Activated CD4-positive, alpha-beta T cell treated with anti-CD3 and anti-CD28 coated beads for 36 hours (primary cell): ENCODE measurements at regions not wholly inside any gene's neighbourhood (a gene's known extent, or its start where the extent isn't known, plus 50 kb on each side); places are given as distances from the start of the nearest gene placed in this dataset.

Experiments
- ATAC-seq: fragments of 200-7000 bp; cut with Tn5 transposase; one replicate; pipeline ENCODE4 v1.10.0; 2021; ENCODE audit warnings: mild to moderate bottlenecking, moderate library complexity
- CTCF ChIA-PET: fragments of 350-600 bp; sonication (Branson Sonifier 250); formaldehyde crosslinking; loops from one replicate; lab custom pipeline; 2021; ENCODE audit warnings: antibody characterized with exemption; lab: Charles Lee
- POLR2A ChIA-PET: fragments of 350-600 bp; sonication (Branson Sonifier 250); formaldehyde crosslinking; loops from one replicate; lab custom pipeline; 2021; ENCODE audit warnings: antibody characterized with exemption, inconsistent platforms; lab: Charles Lee
- DNase-seq: peaks from one replicate; pipeline ENCODE4 v3.0.0-alpha.2; 2020
- H3K27ac Mint-ChIP-seq: one replicate; pipeline ENCODE4 v1.8.0; 2021; ENCODE audit warnings: mixed read lengths
- H3K27me3 Mint-ChIP-seq: one replicate; pipeline ENCODE4 v1.8.0; 2021; ENCODE audit warnings: mixed read lengths
- H3K36me3 Mint-ChIP-seq: one replicate; pipeline ENCODE4 v1.8.0; 2021; ENCODE audit warnings: low read depth, mixed read lengths
- H3K4me1 Mint-ChIP-seq: one replicate; pipeline ENCODE4 v1.8.0; 2021; ENCODE audit warnings: mixed read lengths
- H3K4me3 Mint-ChIP-seq: one replicate; pipeline ENCODE4 v1.8.0; 2021; ENCODE audit warnings: mild to moderate bottlenecking, moderate library complexity, mixed read lengths
- H3K9me3 Mint-ChIP-seq: one replicate; pipeline ENCODE4 v1.8.0; 2021; ENCODE audit warnings: low read depth, mixed read lengths
- intact Hi-C, 2 experiments: fragments of 100-400 bp; cut with DNase I in 1 of 2; cut with micrococcal nuclease in 1 of 2; formaldehyde crosslinking; loops; one replicate each; pipeline versions ENCODE4 v1.14.2 to v1.15.1; 2022 to 2024; cut with DNase I, micrococcal nuclease

- no peak for DNase-seq
- H3K9me3 Mint-ChIP-seq: no peaks in the 10 kb centered on the region
- intact Hi-C loops: no loop called here
- ChIA-PET POLR2A (no interaction called here), CTCF (interaction anchor here (0.7 kb wide), 1 partner anchor 666 kb away, joined by 3 read pairs; no protein-coding TSS in a partner anchor)
- ATAC-seq: no peak
- no peak overlapping the region for H3K27ac Mint-ChIP-seq
- H3K27me3 Mint-ChIP-seq: peaks cover 3% of the 10 kb centered on the region
- no peaks in the 10 kb centered on the region for H3K4me1 Mint-ChIP-seq
- H3K4me3 Mint-ChIP-seq: no peak overlapping the region
- H3K36me3 Mint-ChIP-seq: no peaks in the 10 kb centered on the region
Measured at GRCh38 chr2:156132130-156132529, 200.4 kb downstream of the NR4A2 start.

DNA sequence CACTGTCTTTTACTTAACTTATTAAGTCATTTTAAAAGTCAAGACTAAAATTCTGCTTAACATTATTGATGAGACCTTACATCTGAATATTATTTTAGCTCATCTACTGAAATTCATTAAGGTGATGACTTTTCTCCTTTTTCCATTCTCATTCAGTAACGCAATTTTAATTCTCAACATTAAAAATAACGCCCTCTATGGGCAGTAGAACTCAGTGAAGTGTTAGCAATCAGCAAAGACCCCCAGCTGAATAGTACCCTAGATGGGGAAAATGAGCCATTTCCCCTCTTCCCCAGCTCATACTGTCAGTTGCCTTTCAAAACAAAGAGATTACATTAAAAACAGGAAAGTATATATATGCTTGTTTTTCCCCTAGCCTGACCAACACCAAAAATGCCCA lies 203.3 kb downstream of the NR4A2 start:
- intact Hi-C loops: no loop called here
- no peak overlapping the region for H3K4me3 Mint-ChIP-seq
- CTCF ChIA-PET: interaction anchor here (0.7 kb wide), 1 partner anchor 17 kb away, joined by 3 read pairs; no protein-coding TSS in a partner anchor
- DNase-seq: no peak
- no peaks in the 10 kb centered on the region for H3K36me3 Mint-ChIP-seq
- POLR2A ChIA-PET: no interaction called here
- no peaks in the 10 kb centered on the region for H3K4me1 Mint-ChIP-seq
- H3K27ac Mint-ChIP-seq: no peak overlapping the region
- no peaks in the 10 kb centered on the region for H3K9me3 Mint-ChIP-seq
- no peak for ATAC-seq
- peaks cover 4% of the 10 kb centered on the region for H3K27me3 Mint-ChIP-seq

GRCh38 chr2:156125018-156125417 lies 207.5 kb downstream of the NR4A2 start:
- CTCF ChIA-PET: no interaction called here
- Mint-ChIP-seq H3K9me3 (no peaks in the 10 kb centered on the region), H3K27me3 (peaks cover 4% of the 10 kb centered on the region), H3K4me3 (no peak overlapping the region), H3K27ac (no peak overlapping the region), H3K4me1 (no peaks in the 10 kb centered on the region), H3K36me3 (no peaks in the 10 kb centered on the region)
- DNase-seq (no peak), ATAC-seq (no peak)
- intact Hi-C loops: no loop called here
- POLR2A ChIA-PET: no interaction called here

DNA sequence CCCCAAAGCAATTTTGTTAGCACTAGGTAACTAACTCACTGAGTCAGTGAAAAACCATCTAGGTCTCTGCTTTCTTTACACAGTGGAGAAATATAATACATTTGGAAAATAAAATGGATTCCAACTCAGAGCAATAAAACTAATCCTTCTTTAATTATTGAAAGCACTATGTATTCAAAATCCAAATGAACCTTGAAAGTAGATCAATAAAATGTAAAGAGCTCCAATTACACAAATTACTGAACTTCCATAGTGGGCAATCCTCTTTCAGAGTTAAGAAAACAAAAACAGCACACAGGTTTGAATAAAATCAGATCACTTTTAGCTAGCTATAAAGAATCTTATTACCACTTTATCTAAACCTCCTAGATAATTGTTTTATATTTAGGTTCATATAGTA lies 208.1 kb downstream of the NR4A2 start:
- intact Hi-C loops: no loop called here
- Mint-ChIP-seq H3K27ac (no peak overlapping the region), H3K36me3 (no peaks in the 10 kb centered on the region), H3K27me3 (peaks cover 4% of the 10 kb centered on the region), H3K4me1 (no peaks in the 10 kb centered on the region), H3K4me3 (no peak overlapping the region), H3K9me3 (no peaks in the 10 kb centered on the region)
- no peak for DNase-seq
- ATAC-seq: no peak
- ChIA-PET CTCF (no interaction called here), POLR2A (no interaction called here)

GRCh38 chr2:156118753-156119416 lies 213.6 kb downstream of the NR4A2 start:
- peaks cover 3% of the 10 kb centered on the region for H3K9me3 Mint-ChIP-seq
- no peak overlapping the region for H3K27ac Mint-ChIP-seq
- no peak overlapping the region for H3K4me3 Mint-ChIP-seq
- CTCF ChIA-PET: no interaction called here
- no peaks in the 10 kb centered on the region for H3K36me3 Mint-ChIP-seq
- intact Hi-C loops: no loop called here
- H3K4me1 Mint-ChIP-seq: no peaks in the 10 kb centered on the region
- ATAC-seq (no peak), DNase-seq (no peak)
- H3K27me3 Mint-ChIP-seq: no peaks in the 10 kb centered on the region
- POLR2A ChIA-PET: no interaction called here

- DNase-seq (no peak), ATAC-seq (no peak)
- Mint-ChIP-seq H3K27ac (no peak overlapping the region), H3K4me3 (no peak overlapping the region), H3K9me3 (peaks cover 3% of the 10 kb centered on the region), H3K27me3 (no peaks in the 10 kb centered on the region), H3K4me1 (no peaks in the 10 kb centered on the region), H3K36me3 (no peaks in the 10 kb centered on the region)
- ChIA-PET CTCF (no interaction called here), POLR2A (no interaction called here)
- intact Hi-C loops: no loop called here
Measured at GRCh38 chr2:156116113-156116512, 216.4 kb downstream of the NR4A2 start.

GRCh38 chr2:156115338-156115737 lies 217.2 kb downstream of the NR4A2 start:
- no peaks in the 10 kb centered on the region for H3K36me3 Mint-ChIP-seq
- no peaks in the 10 kb centered on the region for H3K4me1 Mint-ChIP-seq
- ATAC-seq (no peak), DNase-seq (no peak)
- intact Hi-C loops: no loop called here
- ChIA-PET POLR2A (no interaction called here), CTCF (no interaction called here)
- no peak overlapping the region for H3K4me3 Mint-ChIP-seq
- H3K9me3 Mint-ChIP-seq: peaks cover 3% of the 10 kb centered on the region
- no peaks in the 10 kb centered on the region for H3K27me3 Mint-ChIP-seq
- no peak overlapping the region for H3K27ac Mint-ChIP-seq

DNA sequence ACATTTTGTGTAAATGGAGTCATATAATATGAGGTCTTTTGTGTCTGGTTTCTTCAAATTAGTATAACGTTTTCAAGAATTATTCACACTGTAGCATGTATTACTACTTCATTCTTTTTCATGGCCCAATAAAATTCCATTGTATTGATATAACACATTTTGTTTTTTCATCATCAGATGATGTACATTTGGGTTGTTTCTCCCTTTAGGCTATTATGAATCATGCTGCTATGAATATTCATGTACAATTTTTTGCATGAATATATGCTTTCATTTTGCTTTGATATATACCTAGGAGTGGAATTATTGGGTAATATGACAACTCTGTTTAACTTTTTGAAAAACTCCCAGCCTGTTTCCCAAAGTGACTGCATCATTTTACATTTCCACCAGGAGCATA lies 220.2 kb downstream of the NR4A2 start:
- DNase-seq: no peak
- no peaks in the 10 kb centered on the region for H3K36me3 Mint-ChIP-seq
- no peaks in the 10 kb centered on the region for H3K4me1 Mint-ChIP-seq
- no peaks in the 10 kb centered on the region for H3K9me3 Mint-ChIP-seq
- ATAC-seq: no peak
- no peaks in the 10 kb centered on the region for H3K27me3 Mint-ChIP-seq
- no peak overlapping the region for H3K27ac Mint-ChIP-seq
- H3K4me3 Mint-ChIP-seq: no peak overlapping the region
- intact Hi-C loops: no loop called here
- POLR2A ChIA-PET: no interaction called here
- CTCF ChIA-PET: no interaction called here

- Mint-ChIP-seq H3K27ac (no peak overlapping the region), H3K27me3 (no peaks in the 10 kb centered on the region), H3K4me3 (no peak overlapping the region), H3K4me1 (no peaks in the 10 kb centered on the region), H3K36me3 (no peaks in the 10 kb centered on the region), H3K9me3 (no peaks in the 10 kb centered on the region)
- DNase-seq: peak; percentile 55
- ChIA-PET POLR2A (no interaction called here), CTCF (interaction anchor here (0.6 kb wide), 2 partner anchors 77 to 396 kb away, joined by 3 read pairs; no protein-coding TSS in a partner anchor)
- ATAC-seq: peak; percentile 47
- intact Hi-C loops: loop anchor here in 1 of 2 experiments (2.0 kb wide), 1 partner anchor 480 kb away; no protein-coding TSS in a partner anchor
Measured at GRCh38 chr2:156110890-156111289, 221.6 kb downstream of the NR4A2 start.

DNA sequence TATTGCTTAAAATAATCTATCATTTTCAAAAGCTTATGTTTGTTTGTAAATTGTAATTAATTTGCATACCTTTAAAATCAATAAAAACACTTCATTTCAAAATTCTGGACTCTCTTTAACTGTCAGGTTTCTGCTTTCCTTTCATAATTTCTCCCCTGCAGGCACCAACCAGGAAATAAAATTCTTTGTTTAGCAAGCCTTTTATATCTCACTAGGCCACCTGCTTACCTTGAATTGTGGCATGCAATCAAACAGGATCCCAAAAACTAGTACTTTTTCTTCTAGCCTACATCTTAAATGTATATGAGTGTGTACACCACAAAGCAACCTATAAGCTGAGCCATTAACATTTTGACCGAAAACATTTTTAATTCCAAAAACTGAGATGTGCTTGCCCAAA lies 233.1 kb downstream of the NR4A2 start:
- Mint-ChIP-seq H3K36me3 (no peaks in the 10 kb centered on the region), H3K4me1 (no peaks in the 10 kb centered on the region)
- CTCF ChIA-PET: no interaction called here

GRCh38 chr2:156098506-156098905 lies 234.0 kb downstream of the NR4A2 start:
- ATAC-seq (no peak), DNase-seq (no peak)
- no peaks in the 10 kb centered on the region for H3K4me1 Mint-ChIP-seq
- no peaks in the 10 kb centered on the region for H3K9me3 Mint-ChIP-seq
- POLR2A ChIA-PET: no interaction called here
- H3K36me3 Mint-ChIP-seq: no peaks in the 10 kb centered on the region
- CTCF ChIA-PET: no interaction called here
- peaks cover 2% of the 10 kb centered on the region for H3K27me3 Mint-ChIP-seq
- no peak overlapping the region for H3K27ac Mint-ChIP-seq
- intact Hi-C loops: no loop called here
- no peak overlapping the region for H3K4me3 Mint-ChIP-seq

More for the DNA sequence above, 233.1 kb downstream of the NR4A2 start:
- ATAC-seq (no peak), DNase-seq (no peak)
- H3K27me3 Mint-ChIP-seq: peaks cover 2% of the 10 kb centered on the region
- intact Hi-C loops: no loop called here
- no peak overlapping the region for H3K4me3 Mint-ChIP-seq
- no peak overlapping the region for H3K27ac Mint-ChIP-seq
- H3K9me3 Mint-ChIP-seq: no peaks in the 10 kb centered on the region
- POLR2A ChIA-PET: no interaction called here

DNA sequence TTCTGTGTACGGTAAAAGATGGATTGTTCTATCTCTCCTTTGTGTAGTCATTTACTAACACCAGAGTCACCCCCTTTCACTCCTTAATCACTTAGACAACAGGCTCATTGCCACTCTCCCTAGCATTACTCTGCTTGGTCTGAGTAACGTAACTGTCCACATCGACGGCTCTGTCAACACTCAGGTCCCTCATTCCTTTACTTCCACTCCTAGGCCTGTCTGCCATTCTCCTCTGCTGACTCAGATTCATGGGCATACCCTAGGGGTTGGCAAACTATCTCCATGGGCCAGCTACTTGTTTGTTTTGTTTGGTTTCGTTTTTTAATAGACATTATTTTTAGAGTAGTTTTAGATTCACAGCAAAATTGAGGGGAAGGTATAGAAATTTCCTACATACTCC lies 243.9 kb downstream of the NR4A2 start:
- DNase-seq: no peak
- H3K4me3 Mint-ChIP-seq: no peak overlapping the region
- intact Hi-C loops: no loop called here
- POLR2A ChIA-PET: no interaction called here
- ATAC-seq: no peak
- no peaks in the 10 kb centered on the region for H3K9me3 Mint-ChIP-seq
- no peaks in the 10 kb centered on the region for H3K4me1 Mint-ChIP-seq
- H3K27ac Mint-ChIP-seq: no peak overlapping the region
- CTCF ChIA-PET: no interaction called here
- H3K27me3 Mint-ChIP-seq: peaks cover 3% of the 10 kb centered on the region
- H3K36me3 Mint-ChIP-seq: no peaks in the 10 kb centered on the region
